ENCODE measurements at regions not wholly inside any gene's neighbourhood (a gene's known extent, or its start where the extent isn't known, plus 50 kb on each side); places are given as distances from the start of the nearest gene placed in this dataset.

- Histone ChIP-seq H3K4me3 (replicated peaks in 1 of 3; ENCODE audit: insufficient read depth in 1 of 3, low read depth in 1 of 3, low read length in 3 of 3) (no peak overlapping the region), H3K9me3 (replicated peaks; ENCODE audit: control insufficient read depth, insufficient read depth, low read length) (no peaks in the 10 kb centered on the region), H2AFZ (ENCODE audit: low read depth, low read length) (no peak overlapping the region), H3K79me2 (ENCODE audit: control insufficient read depth, insufficient read depth, low read length) (no peaks in the 10 kb centered on the region), H3K4me1 (ENCODE audit: control insufficient read depth, extremely low read depth, insufficient read depth, low read length) (no peaks in the 10 kb centered on the region), H4K20me1 (replicated peaks; ENCODE audit: control insufficient read depth, extremely low read depth, insufficient read depth, low read length) (no peaks in the 10 kb centered on the region), H3K4me2 (ENCODE audit: insufficient read depth, low read length) (no peak overlapping the region), H3K36me3 (ENCODE audit: control insufficient read depth in 2 of 2, extremely low read depth in 1 of 2, insufficient read depth in 2 of 2, low read length in 2 of 2) (no peaks in the 10 kb centered on the region), H3K27ac (ENCODE audit: insufficient read depth, low read depth, low read length) (no peak overlapping the region), H3K27me3 (ENCODE audit: control insufficient read depth in 2 of 2, insufficient read depth in 2 of 2, low read length in 2 of 2) (no peaks in the 10 kb centered on the region), H3K9me1 (replicated peaks; ENCODE audit: control insufficient read depth, extremely low read depth, insufficient read depth, low read length) (no peaks in the 10 kb centered on the region), H3K9ac (replicated peaks; ENCODE audit: extremely low read depth, insufficient read depth, low read length) (no peak overlapping the region)
- intact Hi-C loops (cut with micrococcal nuclease) = no loop called here
- no peak for TF ChIP-seq JUN (IDR thresholded peaks at IDR 0.05; ENCODE audit: borderline replicate concordance, insufficient read depth, insufficient read length, low read depth)
- TF ChIP-seq GATA2 (IDR thresholded peaks at IDR 0.05; ENCODE audit: insufficient read depth, insufficient read length, low read depth, low read length) = no peak
- TF ChIP-seq MYC (IDR thresholded peaks at IDR 0.05; ENCODE audit: low read depth, low read length) = no peak
- TF ChIP-seq CTCF (IDR thresholded peaks at IDR 0.05; ENCODE audit: extremely low read depth in 1 of 2, insufficient read depth in 1 of 2, low read depth in 1 of 2, low read length in 2 of 2) = no peak
- no peak for TF ChIP-seq FOS (IDR thresholded peaks at IDR 0.05; ENCODE audit: borderline replicate concordance, insufficient read depth, low read length)
- TF ChIP-seq MAX (IDR thresholded peaks at IDR 0.05; ENCODE audit: insufficient read depth, insufficient read length) = no peak
- no peak for TF ChIP-seq POLR2AphosphoS5 (IDR thresholded peaks at IDR 0.05; ENCODE audit: insufficient read depth, low read depth, low read length)
- TF ChIP-seq POLR2A (IDR thresholded peaks at IDR 0.05; ENCODE audit: low read depth, low read length) = no peak
- TF ChIP-seq EZH2 (IDR thresholded peaks at IDR 0.05; ENCODE audit: borderline replicate concordance, low read depth, low read length, severe bottlenecking) = no peak
- POLR2A ChIA-PET = no interaction called here
- FAIRE-seq = no peak
- dilution Hi-C loops (cut with MboI; ENCODE audit: extremely low pct_ligation_motif_present, low sequenced_read_pairs) = no loop called here
- no TSS peak for BruUV-seq (replicated peaks)
- CTCF ChIA-PET = interaction anchor here (1.4 kb wide), 1 partner anchor 19 kb away, joined by 6 read pairs; no protein-coding TSS in a partner anchor
- DNase-seq (ENCODE audit: low read depth, low spot score) = no peak
Measured at GRCh38 chr7:82624337-82624736, 180.8 kb upstream of the CACNA2D1 start.
